Liver (tissue), 3 donors: ENCODE measurements at regions not wholly inside any gene's neighbourhood (a gene's known extent, or its start where the extent isn't known, plus 50 kb on each side); places are given as distances from the start of the nearest gene placed in this dataset.

Experiments
- FOXA2 ChIP-seq: IDR thresholded peaks from 2 replicates; pipeline ENCODE4 v1.6.1; 2016; ENCODE audit warnings: antibody characterized with exemption
- GABPA ChIP-seq, 2 donors: IDR thresholded peaks in 1 of 2; conservative IDR thresholded peaks in 1 of 2; 2 replicates each; pipeline ENCODE4 v1.6.1; 2016; ENCODE audit warnings: antibody characterized with exemption in 2 of 2, mild to moderate bottlenecking in 1 of 2, moderate library complexity in 1 of 2
- RAD21 ChIP-seq, 2 donors: IDR thresholded peaks; 2 replicates each; pipeline ENCODE4 v1.6.1; 2016; ENCODE audit warnings: antibody characterized with exemption in 2 of 2, mild to moderate bottlenecking in 2 of 2
- RXRA ChIP-seq, 2 donors: IDR thresholded peaks; 2 replicates each; pipeline ENCODE4 v1.6.1; 2017 to 2018; ENCODE audit warnings: antibody characterized with exemption in 2 of 2, mild to moderate bottlenecking in 1 of 2
- TAF1 ChIP-seq: conservative IDR thresholded peaks from 2 replicates; pipeline ENCODE4 v1.6.1; 2016; ENCODE audit warnings: antibody characterized with exemption, mild to moderate bottlenecking
- TF ChIP-seq, protein P1 (sequence below): fragments of 150-350 bp; IDR thresholded peaks from 2 replicates; pipeline ENCODE4 v1.5.1; 2017; ENCODE audit warnings: improper control_type of control experiment, low read depth, low read length; ENCODE audit not compliant: missing input control
- TF ChIP-seq, protein P2 (sequence below): IDR thresholded peaks from 2 replicates; pipeline ENCODE4 v1.6.1; 2016; ENCODE audit warnings: antibody characterized with exemption, mild to moderate bottlenecking
- donor health status: healthy.
- donor health status: healthy.

DNA sequence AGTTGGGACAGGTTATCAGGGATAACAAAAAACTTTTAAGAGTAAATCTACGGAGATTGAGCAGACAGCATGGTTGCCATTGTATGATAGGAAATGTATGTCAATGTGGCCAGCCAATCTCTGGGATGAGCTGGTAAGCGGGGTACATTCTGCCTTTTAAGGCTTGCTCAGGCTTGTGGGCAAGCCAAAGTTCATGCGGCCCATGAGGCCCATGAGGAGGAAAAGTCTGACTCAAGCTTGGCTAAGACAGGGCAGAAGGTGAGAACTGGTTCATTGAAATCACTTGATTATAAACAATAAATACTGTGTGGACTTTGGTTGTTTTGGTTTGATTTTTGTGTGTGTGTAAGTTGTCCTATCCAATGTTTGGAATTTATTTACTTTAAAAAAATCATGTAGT, 997.1 kb downstream of the DNAH5 start:
- TF ChIP-seq, protein P1, sequence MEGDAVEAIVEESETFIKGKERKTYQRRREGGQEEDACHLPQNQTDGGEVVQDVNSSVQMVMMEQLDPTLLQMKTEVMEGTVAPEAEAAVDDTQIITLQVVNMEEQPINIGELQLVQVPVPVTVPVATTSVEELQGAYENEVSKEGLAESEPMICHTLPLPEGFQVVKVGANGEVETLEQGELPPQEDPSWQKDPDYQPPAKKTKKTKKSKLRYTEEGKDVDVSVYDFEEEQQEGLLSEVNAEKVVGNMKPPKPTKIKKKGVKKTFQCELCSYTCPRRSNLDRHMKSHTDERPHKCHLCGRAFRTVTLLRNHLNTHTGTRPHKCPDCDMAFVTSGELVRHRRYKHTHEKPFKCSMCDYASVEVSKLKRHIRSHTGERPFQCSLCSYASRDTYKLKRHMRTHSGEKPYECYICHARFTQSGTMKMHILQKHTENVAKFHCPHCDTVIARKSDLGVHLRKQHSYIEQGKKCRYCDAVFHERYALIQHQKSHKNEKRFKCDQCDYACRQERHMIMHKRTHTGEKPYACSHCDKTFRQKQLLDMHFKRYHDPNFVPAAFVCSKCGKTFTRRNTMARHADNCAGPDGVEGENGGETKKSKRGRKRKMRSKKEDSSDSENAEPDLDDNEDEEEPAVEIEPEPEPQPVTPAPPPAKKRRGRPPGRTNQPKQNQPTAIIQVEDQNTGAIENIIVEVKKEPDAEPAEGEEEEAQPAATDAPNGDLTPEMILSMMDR, result no peak
- TF ChIP-seq TAF1 (no peak), GABPA (IDR thresholded peaks at IDR 0.05 in 1 of 2, conservative IDR thresholded peaks at IDR 0.05 in 1 of 2) (no peak), FOXA2 (no peak), RAD21 (IDR thresholded peaks at IDR 0.05) (no peak), RXRA (IDR thresholded peaks at IDR 0.05) (no peak)
- TF ChIP-seq, protein P2, sequence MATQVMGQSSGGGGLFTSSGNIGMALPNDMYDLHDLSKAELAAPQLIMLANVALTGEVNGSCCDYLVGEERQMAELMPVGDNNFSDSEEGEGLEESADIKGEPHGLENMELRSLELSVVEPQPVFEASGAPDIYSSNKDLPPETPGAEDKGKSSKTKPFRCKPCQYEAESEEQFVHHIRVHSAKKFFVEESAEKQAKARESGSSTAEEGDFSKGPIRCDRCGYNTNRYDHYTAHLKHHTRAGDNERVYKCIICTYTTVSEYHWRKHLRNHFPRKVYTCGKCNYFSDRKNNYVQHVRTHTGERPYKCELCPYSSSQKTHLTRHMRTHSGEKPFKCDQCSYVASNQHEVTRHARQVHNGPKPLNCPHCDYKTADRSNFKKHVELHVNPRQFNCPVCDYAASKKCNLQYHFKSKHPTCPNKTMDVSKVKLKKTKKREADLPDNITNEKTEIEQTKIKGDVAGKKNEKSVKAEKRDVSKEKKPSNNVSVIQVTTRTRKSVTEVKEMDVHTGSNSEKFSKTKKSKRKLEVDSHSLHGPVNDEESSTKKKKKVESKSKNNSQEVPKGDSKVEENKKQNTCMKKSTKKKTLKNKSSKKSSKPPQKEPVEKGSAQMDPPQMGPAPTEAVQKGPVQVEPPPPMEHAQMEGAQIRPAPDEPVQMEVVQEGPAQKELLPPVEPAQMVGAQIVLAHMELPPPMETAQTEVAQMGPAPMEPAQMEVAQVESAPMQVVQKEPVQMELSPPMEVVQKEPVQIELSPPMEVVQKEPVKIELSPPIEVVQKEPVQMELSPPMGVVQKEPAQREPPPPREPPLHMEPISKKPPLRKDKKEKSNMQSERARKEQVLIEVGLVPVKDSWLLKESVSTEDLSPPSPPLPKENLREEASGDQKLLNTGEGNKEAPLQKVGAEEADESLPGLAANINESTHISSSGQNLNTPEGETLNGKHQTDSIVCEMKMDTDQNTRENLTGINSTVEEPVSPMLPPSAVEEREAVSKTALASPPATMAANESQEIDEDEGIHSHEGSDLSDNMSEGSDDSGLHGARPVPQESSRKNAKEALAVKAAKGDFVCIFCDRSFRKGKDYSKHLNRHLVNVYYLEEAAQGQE, result no peak
